ENCODE measurements at regions not wholly inside any gene's neighbourhood (a gene's known extent, or its start where the extent isn't known, plus 50 kb on each side); places are given as distances from the start of the nearest gene placed in this dataset.
"Not testable (repeated sequence)": the region's sequence is repeated elsewhere in the genome, so short reads cannot be mapped to it uniquely, and the experiment has no call there.

DNA sequence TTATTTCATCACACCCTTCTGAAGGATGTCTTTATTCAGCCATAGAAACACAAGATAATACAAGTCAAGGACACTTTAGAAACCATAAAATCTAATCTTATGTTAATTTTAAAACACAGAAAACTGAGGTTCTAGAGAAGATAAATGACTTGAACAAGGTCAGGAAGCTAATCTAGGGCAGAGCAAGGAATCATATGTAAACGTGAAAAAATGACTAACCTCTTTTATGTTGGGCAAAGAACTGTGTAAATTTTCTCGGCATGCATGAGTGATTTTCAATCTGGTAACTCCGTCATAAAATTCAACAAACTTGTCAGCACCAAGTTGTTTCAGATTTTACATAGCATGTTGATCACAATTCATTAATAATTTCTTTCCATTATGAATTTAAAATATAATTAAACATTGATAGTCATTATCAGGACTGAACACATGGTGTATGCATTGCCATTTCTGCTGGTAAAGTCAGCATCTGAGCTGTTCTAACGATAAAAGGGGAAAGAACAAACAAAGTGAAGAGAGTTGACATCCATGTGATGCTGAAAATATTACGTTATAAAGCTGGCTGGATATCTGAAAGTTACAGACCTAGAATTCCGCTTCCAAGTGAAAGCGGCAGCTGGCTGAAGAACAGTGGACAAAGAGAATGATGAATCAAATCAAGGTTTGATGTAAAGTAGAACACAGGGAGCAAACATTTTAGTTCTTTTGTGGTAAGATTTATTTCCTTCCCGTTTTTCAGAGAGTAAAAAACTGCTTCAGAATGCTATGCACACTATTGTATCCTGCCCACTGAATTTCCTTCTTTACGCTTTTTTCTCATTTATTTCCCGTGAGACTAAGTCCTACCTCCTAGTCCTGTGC, 1037.4 kb upstream of the TMPRSS15 start:
- DNase-seq = no peak

DNA sequence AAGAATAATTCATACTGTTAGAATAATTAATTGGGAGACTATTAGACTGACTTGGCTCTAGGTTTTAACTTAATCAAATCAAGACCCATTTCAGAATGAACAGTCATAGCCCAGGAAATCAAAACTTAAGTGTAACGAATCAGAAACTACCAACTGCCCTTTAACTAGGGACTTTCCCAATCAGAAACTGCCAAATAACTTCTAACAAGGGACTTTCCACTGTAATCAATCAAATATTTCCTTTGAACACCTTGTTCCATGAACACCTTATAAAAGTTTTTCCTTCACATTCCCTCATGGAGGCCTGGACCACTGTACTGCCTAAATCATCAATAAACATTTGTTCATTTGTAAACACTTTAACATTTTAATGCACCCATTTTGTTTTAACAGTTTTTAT, 1054.7 kb upstream of the TMPRSS15 start:
- no peak for DNase-seq

DNA sequence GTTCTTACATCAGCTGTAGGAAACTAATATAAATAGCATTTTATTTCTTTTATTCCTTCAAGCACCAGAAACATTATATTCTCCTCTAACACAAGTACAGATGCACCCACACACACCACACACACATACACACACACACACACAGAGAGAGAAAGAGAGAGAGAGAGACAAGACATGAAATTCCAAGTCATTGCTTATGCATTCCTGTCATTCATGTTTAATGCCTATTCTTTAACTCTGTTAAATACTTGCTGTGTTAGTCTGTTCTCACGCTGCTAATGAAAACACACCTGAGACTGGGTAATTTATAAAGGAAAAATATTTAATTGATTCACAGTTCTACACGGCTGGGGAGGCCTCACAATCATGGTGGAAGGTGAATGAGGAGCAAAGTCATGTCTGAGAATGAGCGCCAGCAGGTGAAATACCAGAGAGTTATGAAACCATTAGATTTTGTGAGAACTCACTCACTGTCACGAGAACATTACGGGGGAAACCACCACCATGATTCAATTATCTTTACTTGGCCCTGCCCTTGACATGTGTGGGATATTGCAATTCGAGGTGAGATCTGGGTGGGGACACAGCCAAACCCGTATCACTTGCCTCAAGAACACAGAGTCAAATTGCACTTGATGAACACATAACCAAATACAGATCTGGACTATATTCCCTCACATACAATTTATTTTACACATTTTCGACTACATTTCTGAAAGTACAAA, 1058.1 kb upstream of the TMPRSS15 start:
- no peak for DNase-seq

DNA sequence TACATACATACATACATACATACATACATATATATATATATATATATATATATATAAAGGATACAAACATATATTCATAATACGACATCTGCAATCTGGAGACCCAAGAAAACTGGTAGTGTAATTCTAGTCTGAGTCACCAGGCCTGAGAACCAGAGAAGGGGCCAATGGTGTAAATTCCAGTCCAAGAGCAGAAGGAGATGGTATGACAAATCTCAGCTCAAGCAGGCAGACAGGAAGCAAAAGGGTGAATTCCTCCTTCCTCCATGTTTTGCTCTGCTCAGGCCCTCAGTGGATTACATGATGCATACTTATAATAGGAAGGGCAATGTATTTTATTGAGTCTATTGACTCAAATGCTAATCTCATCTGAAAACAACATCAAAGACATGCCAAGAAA, 1060.4 kb upstream of the TMPRSS15 start:
- DNase-seq = no peak

DNA sequence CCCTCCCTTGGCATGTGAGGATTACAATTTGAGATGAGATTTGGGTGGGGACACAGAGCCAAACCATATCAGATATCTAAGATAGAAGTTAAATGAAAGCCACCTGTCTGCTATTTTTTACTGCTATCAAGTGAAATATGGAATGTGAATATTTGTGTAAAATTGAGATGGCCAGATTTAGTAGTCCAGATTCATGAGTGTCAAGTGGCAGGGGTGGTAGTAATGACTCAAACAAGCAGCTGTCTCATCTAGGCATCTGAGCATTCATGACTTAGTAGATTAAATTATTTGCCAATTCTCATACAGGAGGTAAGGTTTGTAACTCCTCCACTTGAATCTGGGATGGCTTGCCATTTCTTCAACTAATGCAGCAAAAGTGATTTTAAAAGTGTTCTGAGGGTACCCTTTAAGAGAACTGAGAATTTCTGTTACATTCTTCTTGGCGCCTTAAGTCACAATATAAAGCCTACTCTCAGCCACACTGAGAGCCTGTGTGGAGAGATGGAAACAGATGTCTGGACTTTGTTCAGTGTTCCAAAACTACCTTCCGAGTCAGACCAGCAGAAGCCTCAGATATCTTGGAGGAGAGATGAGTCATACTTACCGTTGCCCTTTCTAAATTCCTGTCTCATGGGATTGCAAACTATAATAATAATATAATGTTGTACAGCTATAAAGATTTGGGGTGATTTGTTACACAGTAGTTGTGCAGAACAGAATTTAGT, 1065.6 kb upstream of the TMPRSS15 start:
- no peak for DNase-seq

DNA sequence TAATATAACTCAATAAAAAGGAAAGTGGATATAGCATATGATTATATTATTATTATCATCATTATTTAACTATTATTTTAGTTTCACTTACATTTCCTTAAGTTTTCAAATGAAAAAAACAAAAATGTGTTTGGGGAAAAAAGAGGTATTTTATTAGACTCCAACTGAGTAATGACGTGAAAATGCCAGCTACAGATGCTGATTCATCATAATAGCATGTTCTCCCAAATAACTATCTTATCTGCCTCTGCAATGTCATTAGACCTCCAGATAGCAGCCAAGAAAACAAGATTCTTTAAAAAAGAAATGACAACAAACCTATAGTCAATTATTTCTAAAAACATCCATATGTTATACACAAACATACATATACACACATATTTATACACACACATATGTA, 1071.9 kb upstream of the TMPRSS15 start:
- no peak for DNase-seq

DNA sequence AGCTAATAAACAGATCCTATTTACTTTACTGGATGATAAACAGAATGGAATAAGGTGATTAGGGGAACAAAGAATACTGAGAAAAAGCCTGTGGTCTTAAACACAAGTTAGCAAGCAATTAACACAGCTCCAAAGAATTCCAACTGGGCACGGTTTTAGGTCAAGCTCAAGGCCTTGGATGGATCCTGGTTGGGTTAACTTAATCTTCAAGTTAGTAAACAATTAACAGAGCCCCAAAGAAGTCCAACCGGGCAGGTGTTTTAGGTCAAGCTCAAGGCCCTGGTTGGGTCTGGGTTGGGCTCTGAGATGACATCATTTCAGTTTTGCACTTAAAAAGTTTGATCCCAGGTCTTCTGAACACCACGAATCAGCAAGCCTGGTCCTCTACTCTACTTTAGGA, 1086.3 kb upstream of the TMPRSS15 start:
- no peak for DNase-seq

DNA sequence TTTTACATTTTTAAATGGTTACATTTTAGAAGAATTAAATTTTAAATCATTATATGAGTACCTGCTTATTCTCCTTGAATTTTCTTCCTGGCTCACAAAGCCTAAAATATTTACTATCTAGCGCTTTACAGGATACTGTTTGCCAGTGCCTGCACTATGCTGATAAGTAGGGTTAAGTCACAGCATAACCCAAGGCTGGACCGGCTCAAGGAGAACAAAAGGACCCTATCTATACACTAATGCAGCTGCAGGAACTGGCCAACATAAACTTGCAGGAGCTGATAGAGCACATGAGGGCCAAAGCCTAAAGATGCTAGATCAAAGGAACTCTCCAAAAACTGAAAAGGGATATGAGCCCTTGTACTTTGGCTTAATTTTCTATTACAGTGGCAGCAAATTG, 1086.9 kb upstream of the TMPRSS15 start:
- no peak for DNase-seq

DNA sequence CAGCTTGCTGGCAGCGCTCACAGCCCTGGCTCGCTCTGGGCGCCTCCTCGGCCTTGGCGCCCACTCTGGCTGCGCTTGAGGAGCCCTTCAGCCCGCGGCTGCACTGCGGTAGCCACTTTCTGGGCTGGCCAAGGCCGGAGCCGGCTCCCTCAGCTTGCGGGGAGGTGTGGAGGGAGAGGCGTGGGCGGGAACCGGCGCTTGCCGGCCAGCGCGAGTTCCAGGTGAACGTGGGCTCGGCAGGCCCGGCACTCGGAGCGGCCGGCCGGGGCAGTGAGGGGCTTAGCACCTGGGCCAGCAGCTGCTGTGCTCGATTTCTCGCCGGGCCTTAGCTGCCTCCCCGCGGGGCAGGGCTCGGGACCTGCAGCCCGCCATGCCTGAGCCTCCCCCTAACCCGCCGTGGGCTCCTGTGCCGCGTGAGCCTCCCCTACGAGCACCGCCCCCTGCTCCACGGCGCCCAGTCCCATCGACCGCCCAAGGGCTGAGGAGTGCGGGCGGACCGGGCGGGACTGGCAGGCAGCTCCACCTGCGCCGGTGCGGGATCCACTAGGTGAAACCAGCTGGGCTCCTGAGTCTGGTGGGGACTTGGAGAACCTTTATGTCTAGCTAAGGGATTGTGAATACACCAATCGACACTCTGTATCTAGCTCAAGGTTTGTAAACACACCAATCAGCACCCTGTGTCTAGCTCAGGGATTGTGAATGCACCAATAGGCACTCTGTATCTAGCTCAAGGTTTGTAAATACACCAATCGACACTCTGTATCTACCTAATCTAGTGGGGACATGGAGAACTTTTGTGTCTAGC, 1090.1 kb upstream of the TMPRSS15 start:
- not testable (repeated sequence) for DNase-seq

DNA sequence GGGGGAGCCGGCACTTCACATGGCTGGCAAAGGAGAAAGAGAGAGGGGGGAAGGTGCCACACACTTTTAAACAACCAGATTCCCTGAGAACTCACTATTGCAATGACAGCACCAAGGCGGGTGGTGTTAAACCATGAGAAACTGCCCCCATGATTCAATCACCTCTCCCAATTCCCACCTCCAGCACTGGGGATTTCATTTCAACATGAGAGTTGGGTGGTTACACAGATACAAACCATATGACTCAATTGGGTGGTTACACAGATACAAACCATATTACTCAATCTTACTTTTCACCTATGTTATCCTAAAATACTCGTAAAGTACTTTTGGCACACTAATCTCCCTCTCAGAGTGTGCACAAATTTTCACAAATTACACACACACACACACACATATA, 1097.5 kb upstream of the TMPRSS15 start:
- DNase-seq = no peak

DNA sequence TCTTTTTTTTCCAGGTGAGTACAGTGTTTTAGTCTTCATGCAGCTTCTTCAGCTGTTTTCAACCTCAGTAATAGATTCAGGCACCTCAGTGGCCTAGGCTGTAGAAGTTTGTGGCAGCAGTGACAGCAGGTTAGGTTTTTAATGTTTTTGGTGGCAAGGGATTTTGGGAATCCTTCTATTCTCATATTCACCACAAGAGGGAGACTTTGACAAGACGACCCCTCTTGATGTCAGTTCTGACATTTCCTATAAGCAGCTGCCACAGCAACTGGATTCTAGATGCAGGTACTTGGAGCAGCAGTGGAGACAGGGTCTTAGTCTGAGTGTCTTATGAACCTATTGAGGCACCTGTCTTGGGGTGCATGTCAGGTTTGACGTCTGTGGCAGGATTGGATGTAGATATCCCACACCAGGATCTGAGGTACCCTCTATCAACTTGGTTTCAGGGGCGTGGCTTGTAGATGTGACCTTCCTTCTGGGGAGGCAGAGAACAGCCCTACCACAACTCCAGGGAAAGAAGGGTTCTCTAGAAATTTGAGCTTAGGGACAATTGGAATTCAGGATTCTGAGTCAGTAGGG, 1104.2 kb upstream of the TMPRSS15 start:
- no peak for DNase-seq

DNA sequence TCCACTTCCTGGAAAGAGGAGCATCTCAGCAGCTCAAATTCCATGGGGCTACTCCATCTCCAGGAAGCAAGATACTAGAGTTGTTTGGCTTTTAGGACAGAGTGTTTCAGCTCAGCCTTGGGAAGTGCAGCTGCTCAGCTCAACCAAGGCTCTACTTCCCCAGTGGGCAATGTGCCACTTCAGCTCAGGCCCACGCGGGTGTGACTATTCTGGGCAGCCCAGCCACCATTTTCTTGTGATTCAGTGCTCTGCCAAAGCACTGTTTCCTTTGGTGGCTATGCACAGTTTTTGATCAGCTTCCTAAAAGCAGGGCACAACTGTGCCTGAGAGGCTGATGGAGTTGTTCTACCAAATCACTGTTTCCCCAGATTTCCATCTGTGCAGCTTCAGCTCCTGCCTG, 1104.9 kb upstream of the TMPRSS15 start:
- no peak for DNase-seq

DNA sequence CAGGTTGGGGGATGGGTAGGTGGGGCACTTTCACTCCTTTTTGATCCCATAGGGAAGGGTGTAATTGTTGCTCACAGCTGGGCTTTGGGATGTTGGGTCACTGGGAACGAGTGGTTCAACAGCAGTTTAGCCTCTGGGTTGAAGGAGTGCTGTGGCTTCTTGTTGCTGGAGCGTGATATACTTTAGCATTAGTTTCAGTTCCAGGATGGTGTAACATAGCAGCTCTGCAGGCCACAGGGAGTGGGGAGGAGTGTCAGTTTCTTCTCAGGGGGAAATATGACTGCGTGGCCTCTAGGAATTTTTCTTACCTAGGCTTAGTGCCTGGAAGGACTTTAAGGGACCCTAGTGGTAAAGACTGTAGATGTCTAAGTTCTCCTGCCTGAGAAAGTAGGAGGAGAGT, 1105.3 kb upstream of the TMPRSS15 start:
- no peak for DNase-seq

DNA sequence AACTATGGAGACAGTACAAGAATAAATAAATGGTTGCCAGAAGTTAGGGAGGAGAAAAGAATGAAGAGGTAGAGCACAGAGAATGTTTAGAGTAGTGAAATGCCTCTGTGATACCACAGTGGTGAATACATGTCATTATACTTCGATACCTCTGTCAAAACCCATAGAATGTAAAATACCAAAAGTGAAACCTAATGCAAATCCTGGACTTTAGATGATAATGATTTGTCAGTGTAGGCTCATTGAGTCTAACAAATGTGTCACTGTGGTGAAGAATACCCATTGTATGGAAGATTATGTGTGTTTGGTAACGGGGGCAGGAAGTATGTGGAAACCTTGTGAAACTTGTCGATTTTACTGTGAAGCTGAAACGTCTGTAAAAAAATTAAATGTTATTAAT, 1106.5 kb upstream of the TMPRSS15 start:
- no peak for DNase-seq

DNA sequence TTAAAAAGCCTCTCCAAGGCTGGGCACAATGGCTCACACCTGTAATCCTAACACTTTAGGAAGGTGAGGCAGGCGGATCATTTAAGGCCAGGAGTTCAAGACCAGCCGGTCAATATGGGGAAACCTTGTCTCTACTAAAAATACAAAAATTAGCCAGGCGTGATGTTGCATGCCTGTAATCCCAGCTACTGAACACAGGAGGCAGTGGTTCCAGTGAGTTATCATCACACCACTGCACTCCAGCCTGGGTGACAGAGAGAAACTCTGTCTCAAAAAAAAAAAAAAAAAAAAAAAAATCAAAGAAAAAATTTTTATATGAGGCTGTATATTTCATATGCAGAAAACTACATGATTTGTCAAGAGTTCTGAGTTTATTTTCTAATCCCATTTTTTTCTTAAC, 1107.1 kb upstream of the TMPRSS15 start:
- DNase-seq = no peak

DNA sequence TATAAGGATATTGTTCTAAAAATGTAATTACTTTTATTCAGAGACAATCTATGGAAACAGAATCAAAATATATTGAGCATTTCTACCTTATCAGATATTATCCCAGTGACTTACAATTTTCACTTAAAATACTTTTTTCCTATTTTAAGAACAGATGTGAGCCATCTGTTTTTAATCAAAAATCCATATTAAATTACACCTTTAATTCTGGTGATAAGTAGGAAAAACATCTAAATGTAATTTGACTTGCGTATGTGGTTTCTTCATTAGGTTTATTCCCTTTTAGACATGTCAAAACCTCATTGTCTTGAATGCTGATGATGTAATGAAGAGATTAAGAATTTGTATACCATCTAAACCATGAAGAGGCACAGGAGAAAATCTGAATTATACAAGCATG, 1118.8 kb upstream of the TMPRSS15 start:
- DNase-seq = no peak

DNA sequence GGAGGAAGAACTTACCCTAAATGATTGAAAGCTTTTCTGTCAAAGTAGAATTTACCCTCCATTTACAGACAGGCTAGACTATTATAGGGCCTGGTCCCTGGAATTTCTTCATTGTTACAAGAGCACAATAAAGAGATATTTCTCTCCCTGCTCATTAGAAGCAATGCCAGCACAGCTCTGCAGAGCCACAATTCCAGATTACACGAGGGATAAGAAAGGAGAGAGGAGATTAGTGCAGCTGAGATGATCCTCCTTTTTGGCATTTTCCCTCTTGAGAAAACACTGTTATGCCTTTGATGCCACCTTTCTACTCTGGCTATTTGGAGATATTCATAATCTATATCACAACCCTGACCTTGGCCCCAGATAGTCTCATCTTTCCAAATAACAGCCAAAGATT, 1119.5 kb upstream of the TMPRSS15 start:
- no peak for DNase-seq

DNA sequence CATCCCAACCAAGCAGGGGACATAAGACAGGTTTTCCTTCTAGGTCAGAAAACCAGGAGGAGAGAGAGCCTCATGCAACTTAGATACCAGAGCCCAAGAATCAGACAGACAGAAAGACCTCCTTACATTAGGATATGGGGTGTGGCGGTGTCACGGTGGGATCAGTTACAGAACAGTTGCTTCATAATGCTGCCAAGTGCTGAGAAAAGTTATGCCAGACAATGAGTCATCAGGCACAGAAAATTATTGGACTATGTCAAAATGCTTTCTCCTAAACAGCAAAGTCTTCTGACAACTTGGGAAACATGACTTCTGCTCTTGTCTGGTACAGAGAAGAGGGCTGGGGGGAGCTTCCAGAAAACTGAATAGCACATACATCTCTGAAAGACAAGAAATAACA, 1120.2 kb upstream of the TMPRSS15 start:
- no peak for DNase-seq

DNA sequence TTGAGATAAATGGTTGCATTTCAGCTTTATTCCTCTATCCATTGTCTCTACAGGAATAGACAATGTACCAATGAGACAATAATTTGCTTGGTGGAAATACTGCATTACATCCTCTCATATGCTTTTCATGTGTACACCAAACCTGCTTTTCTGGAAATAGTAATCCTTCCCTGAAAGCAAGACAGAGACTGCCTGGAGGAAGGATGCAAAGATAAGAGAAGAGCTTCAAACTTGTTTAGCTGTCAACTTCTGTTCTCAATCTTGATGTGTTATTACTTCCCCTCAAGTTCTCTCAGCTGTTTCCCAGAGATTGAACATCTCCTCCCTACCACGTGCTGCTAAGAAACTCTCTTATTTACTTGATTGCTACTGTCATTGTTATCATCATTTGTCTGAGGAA, 1125.4 kb upstream of the TMPRSS15 start:
- no peak for DNase-seq

DNA sequence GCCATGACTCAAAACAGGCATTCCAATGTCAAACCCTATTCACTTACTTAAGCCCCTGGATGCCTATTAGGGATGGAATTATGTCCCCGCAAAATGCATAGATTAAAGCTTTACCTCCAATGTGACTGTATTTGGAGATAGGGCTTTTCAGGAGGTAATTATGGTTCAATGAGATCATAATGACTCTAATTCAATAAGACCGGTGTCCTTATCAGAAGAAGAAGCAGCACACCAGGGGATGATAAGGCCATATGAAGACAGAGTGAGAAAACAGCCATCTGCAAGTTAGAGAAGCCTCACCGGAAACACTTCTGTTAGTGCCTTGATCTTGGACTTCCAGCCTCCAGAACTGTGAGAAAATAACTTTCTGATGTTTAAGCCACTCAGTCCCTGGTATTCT, 1131.8 kb upstream of the TMPRSS15 start:
- DNase-seq = no peak

DNA sequence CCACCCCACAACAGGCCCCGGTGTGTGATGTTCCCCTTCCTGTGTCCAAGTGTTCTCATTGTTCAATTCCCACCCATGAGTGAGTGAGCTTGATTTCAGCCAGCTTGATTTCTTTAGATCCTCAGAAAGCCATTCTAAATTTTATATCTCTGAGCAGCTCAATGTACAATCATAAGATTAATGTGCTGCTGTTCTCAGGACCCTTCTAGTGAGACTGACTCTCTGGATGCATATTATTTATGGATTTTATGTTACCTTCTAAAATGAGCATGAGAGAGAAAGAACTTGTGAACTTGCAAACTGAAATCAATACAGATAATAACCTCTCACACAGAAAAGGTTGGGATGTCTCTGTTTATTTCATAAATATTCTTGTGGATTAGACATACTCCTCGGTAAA, 1133.5 kb upstream of the TMPRSS15 start:
- DNase-seq = no peak

DNA sequence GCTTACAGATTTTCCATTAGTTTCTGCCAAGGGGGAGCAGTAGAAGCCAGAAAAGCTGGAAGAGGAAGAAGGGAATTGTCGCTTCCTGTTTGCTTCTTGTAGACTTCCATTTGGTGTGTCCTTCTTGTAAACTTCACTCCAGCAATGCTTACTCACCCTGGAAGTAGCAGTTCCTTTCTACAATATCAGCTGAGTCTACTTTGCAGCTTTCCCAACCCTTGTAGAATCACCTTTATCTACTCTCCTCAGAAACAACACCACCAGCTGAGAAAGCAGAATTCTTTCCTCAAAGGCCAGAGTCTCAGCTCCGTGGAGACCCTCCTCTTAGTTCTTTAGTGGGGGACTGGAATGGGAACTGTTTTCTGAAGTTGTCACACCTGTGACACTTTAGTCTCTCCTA, 1136.7 kb upstream of the TMPRSS15 start:
- no peak for DNase-seq

DNA sequence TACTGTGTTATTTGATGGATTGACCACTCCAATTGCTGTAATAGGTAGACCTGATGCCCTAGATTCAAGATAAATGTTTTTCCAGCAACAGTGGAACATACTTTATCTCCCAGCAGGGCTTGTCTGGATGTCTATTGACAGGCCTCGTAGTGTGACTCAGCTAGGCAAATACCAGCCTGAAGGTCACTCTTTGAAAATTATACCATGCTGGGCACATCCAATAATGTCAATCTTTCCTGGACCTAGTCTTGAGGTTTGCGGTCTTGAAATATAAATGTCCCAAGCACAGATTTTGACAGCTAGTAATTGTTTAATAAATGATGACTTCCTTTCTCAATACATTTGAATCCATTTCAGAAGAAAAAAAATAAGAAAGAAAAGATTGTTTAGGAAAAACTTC, 1138.0 kb upstream of the TMPRSS15 start:
- DNase-seq = no peak
